Suppressor macrophage treated with lipopolysaccharide for 4 hours (primary cell): ENCODE measurements at regions not wholly inside any gene's neighbourhood (a gene's known extent, or its start where the extent isn't known, plus 50 kb on each side); places are given as distances from the start of the nearest gene placed in this dataset.
"Not testable (repeated sequence)": the region's sequence is repeated elsewhere in the genome, so short reads cannot be mapped to it uniquely, and the experiment has no call there.

Source experiments
- DNase-seq: peaks from one replicate; pipeline ENCODE4 v3.0.0-alpha.2; 2020

- no peak for DNase-seq
Observed at GRCh38 chr9:15372455-15372854, 50.2 kb upstream of the SNAPC3 start.

GRCh38 chr9:15371448-15371845 is 51.2 kb upstream of the SNAPC3 start:
- no peak for DNase-seq

- DNase-seq: no peak
Observed at GRCh38 chr9:15370466-15371447, 51.9 kb upstream of the SNAPC3 start.

GRCh38 chr9:15369871-15370270 is 52.8 kb upstream of the SNAPC3 start:
- no peak for DNase-seq

GRCh38 chr9:15369238-15369637 is 53.4 kb upstream of the SNAPC3 start:
- DNase-seq: no peak

- DNase-seq: not testable (repeated sequence)
Observed at GRCh38 chr9:15364975-15365553, 57.6 kb upstream of the SNAPC3 start.

GRCh38 chr9:15361737-15362136 is 54.7 kb upstream of the TTC39B start:
- DNase-seq: no peak

- DNase-seq: peak; percentile 36
Observed at GRCh38 chr9:15357050-15357653, 50.1 kb upstream of the TTC39B start.
